H1 (cell line): ENCODE measurements at regions not wholly inside any gene's neighbourhood (a gene's known extent, or its start where the extent isn't known, plus 50 kb on each side); places are given as distances from the start of the nearest gene placed in this dataset.

Source experiments
- CTCF ChIA-PET: fragments of 300-600 bp; sonication (Branson Sonifier 250); formaldehyde crosslinking; loops from one replicate; lab custom pipeline; 2021; ENCODE audit not compliant: partially characterized antibody; lab: Charles Lee
- POLR2A ChIA-PET: fragments of 300-600 bp; sonication (Branson Sonifier 250); formaldehyde crosslinking; loops from one replicate; lab custom pipeline; 2021; ENCODE audit warnings: inconsistent platforms; ENCODE audit not compliant: partially characterized antibody; lab: Charles Lee
- DNase-seq, 2 experiments: peaks; one replicate each; pipeline versions ENCODE4 v3.0.0 to v3.0.0-alpha.2; 2010 to 2022; ENCODE audit warnings: low spot score in 2 of 2, low read depth in 1 of 2, mixed read lengths in 1 of 2
- FAIRE-seq: peaks from 2 replicates; lab custom pipeline; 2011; peaks lifted over from hg19 to GRCh38; lab: Jason Lieb, UNC
- H2AFZ ChIP-seq: 2 replicates; pipeline ENCODE4 v1.8.1; 2012; ENCODE audit warnings: low read length, inconsistent platforms
- H2AK5ac ChIP-seq: 2 replicates; pipeline ENCODE4 v1.6.1; 2013; ENCODE audit warnings: low read depth, low read length
- H2BK120ac ChIP-seq: replicated peaks from 2 replicates; pipeline ENCODE3; 2013; ENCODE audit warnings: low read depth, low read length, inconsistent platforms
- H2BK12ac ChIP-seq: 2 replicates; pipeline ENCODE4 v1.6.1; 2013; ENCODE audit warnings: low read depth, low read length
- H2BK15ac ChIP-seq: 2 replicates; pipeline ENCODE4 v1.6.1; 2013; ENCODE audit warnings: low read length
- H2BK20ac ChIP-seq: 2 replicates; pipeline ENCODE4 v1.6.1; 2013; ENCODE audit warnings: low read length
- H2BK5ac ChIP-seq: 2 replicates; pipeline ENCODE4 v1.6.1; 2013; ENCODE audit warnings: low read depth, low read length
- H3K14ac ChIP-seq: 2 replicates; pipeline ENCODE4 v1.6.1; 2013; ENCODE audit warnings: inconsistent platforms; ENCODE audit not compliant: insufficient read length
- H3K18ac ChIP-seq: 2 replicates; pipeline ENCODE4 v1.6.1; 2013; ENCODE audit warnings: low read length; ENCODE audit errors: extremely low read depth
- H3K23ac ChIP-seq: 2 replicates; pipeline ENCODE4 v1.6.1; 2013; ENCODE audit warnings: inconsistent platforms; ENCODE audit not compliant: insufficient read length
- H3K23me2 ChIP-seq: 2 replicates; pipeline ENCODE4 v1.6.1; 2013; ENCODE audit warnings: low read depth, low read length
- H3K27ac ChIP-seq: 2 replicates; pipeline ENCODE4 v1.6.1; 2011; ENCODE audit warnings: low read depth, low read length, inconsistent platforms
- H3K27me3 ChIP-seq, 4 experiments: replicated peaks in 1 of 4; 1 replicate in 1 of 4; 2 replicates in 3 of 4; pipeline versions ENCODE4 v1.6.1 to v1.8.1; 2011 to 2013; ENCODE audit warnings: low read length in 3 of 4, mild to moderate bottlenecking in 3 of 4, inconsistent platforms in 2 of 4, mixed read lengths in 2 of 4, moderate library complexity in 1 of 4; ENCODE audit not compliant: control insufficient read depth in 3 of 4, insufficient read depth in 3 of 4; ENCODE audit errors: extremely low read depth in 1 of 4
- H3K36me3 ChIP-seq, 4 experiments: 2 replicates each; pipeline versions ENCODE4 v1.6.1 to v1.8.1; 2011 to 2013; ENCODE audit warnings: mild to moderate bottlenecking in 4 of 4, low read length in 3 of 4, moderate library complexity in 2 of 4, control low read depth in 1 of 4, inconsistent platforms in 1 of 4; ENCODE audit not compliant: insufficient read depth in 4 of 4, control insufficient read depth in 2 of 4
- H3K4ac ChIP-seq: replicated peaks from 2 replicates; pipeline ENCODE3; 2013; ENCODE audit warnings: low read length, low read depth, mixed read lengths, inconsistent platforms; ENCODE audit not compliant: insufficient read length
- H3K4me1 ChIP-seq, 4 experiments: replicated peaks in 1 of 4; 1 replicate in 1 of 4; 2 replicates in 3 of 4; pipeline versions ENCODE4 v1.6.1 to v1.8.1; 2011 to 2013; ENCODE audit warnings: low read length in 3 of 4, inconsistent platforms in 2 of 4, mixed read lengths in 1 of 4; ENCODE audit not compliant: insufficient read depth in 4 of 4, control insufficient read depth in 3 of 4
- H3K4me2 ChIP-seq, 2 experiments: 2 replicates each; pipeline versions ENCODE4 v1.6.1 to v1.8.1; 2011 to 2013; ENCODE audit warnings: low read depth in 2 of 2, low read length in 2 of 2, control low read depth in 1 of 2, inconsistent platforms in 1 of 2, mild to moderate bottlenecking in 1 of 2; ENCODE audit not compliant: insufficient read depth in 1 of 2
- H3K4me3 ChIP-seq, 4 experiments: fragments of 200-600, 300-600 bp in 1 of 4; sonication (generic), shearing (Covaris generic), sonication (Bioruptor Twin) in 1 of 4; 2 replicates each; pipeline versions ENCODE4 v1.5.1 to v1.8.1; 2011 to 2016; ENCODE audit warnings: low read length in 4 of 4, low read depth in 3 of 4, control low read depth in 2 of 4, inconsistent platforms in 2 of 4, mild to moderate bottlenecking in 2 of 4, mixed read lengths in 1 of 4, moderate library complexity in 1 of 4; ENCODE audit not compliant: insufficient read depth in 2 of 4; ENCODE audit errors: extremely low read depth in 1 of 4
- H3K56ac ChIP-seq: replicated peaks from 2 replicates; pipeline ENCODE3; 2013; ENCODE audit warnings: low read depth, mild to moderate bottlenecking, mixed read lengths, low read length, inconsistent platforms; ENCODE audit not compliant: insufficient read length
- H3K79me1 ChIP-seq: 2 replicates; pipeline ENCODE4 v1.6.1; 2013; ENCODE audit warnings: low read depth, low read length, control low read depth
- H3K79me2 ChIP-seq, 2 experiments: 2 replicates each; pipeline versions ENCODE4 v1.6.1 to v1.8.1; 2012 to 2013; ENCODE audit warnings: low read length in 2 of 2, mild to moderate bottlenecking in 2 of 2, inconsistent platforms in 1 of 2; ENCODE audit not compliant: insufficient read depth in 2 of 2, control insufficient read depth in 1 of 2
- H3K9ac ChIP-seq, 4 experiments: replicated peaks in 1 of 4; 1 replicate in 1 of 4; 2 replicates in 3 of 4; pipeline versions ENCODE4 v1.6.1 to v1.8.1; 2011 to 2013; ENCODE audit warnings: low read depth in 3 of 4, low read length in 3 of 4, control low read depth in 2 of 4, mild to moderate bottlenecking in 2 of 4, moderate library complexity in 2 of 4, inconsistent platforms in 1 of 4; ENCODE audit errors: extremely low read depth in 1 of 4
- H3K9me3 ChIP-seq, 2 experiments: 2 replicates each; pipeline versions ENCODE4 v1.6.1 to v1.8.1; 2012 to 2013; ENCODE audit warnings: mild to moderate bottlenecking in 2 of 2, moderate library complexity in 2 of 2, control low read depth in 1 of 2, inconsistent platforms in 1 of 2, low read depth in 1 of 2, low read length in 1 of 2, mixed read lengths in 1 of 2; ENCODE audit not compliant: insufficient read depth in 2 of 2
- H4K20me1 ChIP-seq, 2 experiments: replicated peaks in 1 of 2; 2 replicates each; pipeline versions ENCODE3 to v1.8.1; 2011 to 2013; ENCODE audit warnings: inconsistent platforms in 2 of 2, low read length in 2 of 2, mild to moderate bottlenecking in 1 of 2; ENCODE audit not compliant: insufficient read depth in 2 of 2, control insufficient read depth in 1 of 2
- H4K5ac ChIP-seq: 2 replicates; pipeline ENCODE4 v1.6.1; 2013; ENCODE audit warnings: low read length, low read depth, mixed read lengths, inconsistent platforms; ENCODE audit not compliant: insufficient read length
- H4K8ac ChIP-seq: 2 replicates; pipeline ENCODE4 v1.8.0; 2013; ENCODE audit warnings: mild to moderate bottlenecking, moderate library complexity, low read length, inconsistent platforms; ENCODE audit not compliant: insufficient read depth; ENCODE audit errors: extremely low read depth
- H4K91ac ChIP-seq: replicated peaks from 2 replicates; pipeline ENCODE3; 2013; ENCODE audit warnings: low read length, mixed read lengths, inconsistent platforms; ENCODE audit not compliant: insufficient read length
- CBX5 ChIP-seq: fragments of 300-800, 300-1000 bp; sonication (generic); IDR thresholded peaks from 2 replicates; pipeline ENCODE4 v1.7.1; 2016; ENCODE audit warnings: antibody characterized with exemption, low read length, low read depth
- CEBPB ChIP-seq: IDR thresholded peaks from 2 replicates; pipeline ENCODE4 v1.6.1; 2012; ENCODE audit warnings: low read depth, low read length
- EGR1 ChIP-seq: IDR thresholded peaks from 2 replicates; pipeline ENCODE4 v1.6.1; 2011; ENCODE audit warnings: low read depth, low read length, borderline replicate concordance
- HDAC2 ChIP-seq, 2 experiments: fragments of 300-600 bp in 1 of 2; sonication (generic) in 1 of 2; IDR thresholded peaks; 2 replicates each; pipeline ENCODE4 v1.6.1; 2011 to 2012; ENCODE audit warnings: low read depth in 2 of 2, low read length in 2 of 2, mild to moderate bottlenecking in 2 of 2, moderate library complexity in 2 of 2, borderline replicate concordance in 1 of 2, inconsistent platforms in 1 of 2
- KDM1A ChIP-seq: fragments of 200-600, 300-600 bp; sonication (generic); IDR thresholded peaks from 2 replicates; pipeline ENCODE4 v1.7.1; 2016; ENCODE audit warnings: mild to moderate bottlenecking, low read length, borderline replicate concordance
- KDM4A ChIP-seq: IDR thresholded peaks from one replicate; pipeline ENCODE4 v1.7.1; 2012; ENCODE audit warnings: low read depth, mild to moderate bottlenecking, moderate library complexity, low read length, inconsistent platforms; ENCODE audit not compliant: severe bottlenecking
- NRF1 ChIP-seq: IDR thresholded peaks from 2 replicates; pipeline ENCODE4 v1.6.1; 2011; ENCODE audit warnings: mild to moderate bottlenecking, low read depth, low read length, improper control_type of control experiment
- POU5F1 ChIP-seq: IDR thresholded peaks from 2 replicates; pipeline ENCODE4 v1.6.1; 2011; ENCODE audit warnings: low read depth, mild to moderate bottlenecking, low read length, moderate library complexity
- RFX5 ChIP-seq: IDR thresholded peaks from 2 replicates; pipeline ENCODE4 v1.6.1; 2011; ENCODE audit warnings: low read depth, low read length, improper control_type of control experiment, borderline replicate concordance
- RNF2 ChIP-seq: fragments of 200-900, 300-1000 bp; sonication (generic); IDR thresholded peaks from 2 replicates; pipeline ENCODE4 v1.7.1; 2016; ENCODE audit warnings: borderline replicate concordance, low read depth, mild to moderate bottlenecking, antibody characterized with exemption, low read length; ENCODE audit not compliant: poor library complexity, severe bottlenecking; ENCODE audit errors: missing control alignments
- SP4 ChIP-seq: IDR thresholded peaks from 2 replicates; pipeline ENCODE4 v1.6.1; 2012; ENCODE audit warnings: low read length, inconsistent platforms
- ZNF274 ChIP-seq: IDR thresholded peaks from 2 replicates; pipeline ENCODE4 v1.7.0; 2012; ENCODE audit warnings: low read length, borderline replicate concordance; ENCODE audit errors: extremely low read depth

GRCh38 chr4:74583757-74584156 is 138.8 kb downstream of the AREG start:
- Histone ChIP-seq H4K5ac (no peak overlapping the region), H2BK12ac (no peak overlapping the region), H3K27ac (no peak overlapping the region), H3K27me3 (no peaks in the 10 kb centered on the region), H4K91ac (no peak overlapping the region), H3K4me1 (no peaks in the 10 kb centered on the region), H3K18ac (no peak overlapping the region), H3K79me1 (no peaks in the 10 kb centered on the region), H4K8ac (no peak overlapping the region), H3K4ac (no peak overlapping the region), H3K4me2 (no peak overlapping the region), H3K36me3 (no peaks in the 10 kb centered on the region), H2BK20ac (no peak overlapping the region), H2BK15ac (no peak overlapping the region), H3K4me3 (no peak overlapping the region), H3K14ac (no peak overlapping the region), H4K20me1 (no peaks in the 10 kb centered on the region), H3K23me2 (no peaks in the 10 kb centered on the region), H3K9me3 (no peaks in the 10 kb centered on the region), H2AFZ (no peak overlapping the region), H2BK5ac (no peak overlapping the region), H3K56ac (no peak overlapping the region), H2BK120ac (no peak overlapping the region), H3K23ac (no peak overlapping the region), H3K79me2 (no peaks in the 10 kb centered on the region), H3K9ac (no peak overlapping the region), H2AK5ac (no peak overlapping the region)
- TF ChIP-seq HDAC2 (IDR thresholded peaks at IDR 0.05; ENCODE audit: borderline replicate concordance in 1 of 2, low read depth in 2 of 2, low read length in 2 of 2): no peak
- TF ChIP-seq KDM1A: no peak
- no peak for TF ChIP-seq EGR1
- TF ChIP-seq CBX5: no peak
- no peak for TF ChIP-seq POU5F1
- TF ChIP-seq ZNF274: no peak
- TF ChIP-seq RNF2: no peak
- no peak for TF ChIP-seq RFX5
- no peak for TF ChIP-seq SP4
- TF ChIP-seq KDM4A: no peak
- no peak for TF ChIP-seq CEBPB
- TF ChIP-seq NRF1: no peak
- no peak for FAIRE-seq
- DNase-seq: no peak
- ChIA-PET CTCF (interaction anchor here (0.5 to 1.4 kb wide), 5 partner anchors 21 to 207 kb away, joined by 3 to 5 read pairs (median 3); no protein-coding TSS in a partner anchor), POLR2A (no interaction called here)
